Ishikawa (cell line): ENCODE measurements at regions not wholly inside any gene's neighbourhood (a gene's known extent, or its start where the extent isn't known, plus 50 kb on each side); places are given as distances from the start of the nearest gene placed in this dataset.

Source experiments
- CEBPB ChIP-seq: IDR thresholded peaks from 2 replicates; pipeline ENCODE4 v1.6.1; 2012
- CREB1 ChIP-seq: IDR thresholded peaks from 2 replicates; pipeline ENCODE4 v1.6.1; 2012; ENCODE audit warnings: low read depth
- EGR1 ChIP-seq: IDR thresholded peaks from 2 replicates; pipeline ENCODE4 v1.6.1; 2012
- EP300 ChIP-seq: IDR thresholded peaks from 2 replicates; pipeline ENCODE4 v1.6.1; 2012; ENCODE audit warnings: borderline replicate concordance
- FOXM1 ChIP-seq: IDR thresholded peaks from 2 replicates; pipeline ENCODE4 v1.6.1; 2012; ENCODE audit warnings: low read depth, borderline replicate concordance
- NFIC ChIP-seq: IDR thresholded peaks from 2 replicates; pipeline ENCODE4 v1.6.1; 2012
- RAD21 ChIP-seq: IDR thresholded peaks from 2 replicates; pipeline ENCODE4 v1.6.1; 2012; ENCODE audit warnings: low read depth
- TAF1 ChIP-seq: IDR thresholded peaks from 2 replicates; pipeline ENCODE4 v1.6.1; 2012; ENCODE audit warnings: low read depth, mild to moderate bottlenecking
- TCF12 ChIP-seq: IDR thresholded peaks from 2 replicates; pipeline ENCODE4 v1.6.1; 2012; ENCODE audit warnings: low read depth
- TEAD4 ChIP-seq: IDR thresholded peaks from 2 replicates; pipeline ENCODE4 v1.6.1; 2012
- YY1 ChIP-seq: IDR thresholded peaks from 2 replicates; pipeline ENCODE4 v1.6.1; 2012; ENCODE audit warnings: low read depth
- ZBTB7A ChIP-seq: IDR thresholded peaks from 2 replicates; pipeline ENCODE4 v1.6.1; 2012; ENCODE audit warnings: low read depth
- TF ChIP-seq, protein P1 (sequence below): IDR thresholded peaks from 2 replicates; pipeline ENCODE4 v1.6.1; 2012
- TF ChIP-seq, protein P2 (sequence below): IDR thresholded peaks from 2 replicates; pipeline ENCODE4 v1.6.1; 2012; ENCODE audit warnings: low read depth, mild to moderate bottlenecking
- TF ChIP-seq, protein P3 (sequence below): IDR thresholded peaks from 2 replicates; pipeline ENCODE4 v1.6.1; 2012

DNA sequence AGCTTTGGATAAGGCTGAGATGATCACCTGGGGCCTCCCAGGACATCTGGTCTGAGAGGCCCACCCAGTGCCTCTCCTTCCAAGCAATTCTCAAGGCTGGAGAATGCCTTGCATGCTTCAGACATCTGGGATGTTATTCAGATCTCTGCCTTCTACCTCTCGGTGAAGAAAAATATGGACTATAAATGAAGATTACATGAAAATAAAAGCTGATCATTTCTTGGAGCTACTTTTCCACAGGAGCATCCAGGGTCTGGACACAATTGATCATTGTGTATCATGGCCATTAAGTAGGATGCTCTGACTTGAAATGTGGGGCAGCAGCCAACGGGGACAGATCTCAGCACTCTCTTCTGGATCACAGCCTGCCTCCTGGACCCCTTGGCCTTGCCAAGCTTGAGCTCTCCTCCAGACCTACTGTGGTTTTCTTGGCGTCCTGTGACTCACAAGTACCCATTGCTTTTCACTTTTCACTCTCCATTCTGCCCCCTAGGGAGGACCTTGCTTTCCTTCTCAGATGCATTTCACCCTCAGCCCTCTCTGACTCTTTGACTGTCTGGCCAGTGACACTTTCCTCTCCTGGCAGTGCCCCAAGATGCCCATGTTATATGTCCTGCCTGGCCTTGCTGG, 203.1 kb downstream of the INSIG2 start:
- TF ChIP-seq, protein P1, sequence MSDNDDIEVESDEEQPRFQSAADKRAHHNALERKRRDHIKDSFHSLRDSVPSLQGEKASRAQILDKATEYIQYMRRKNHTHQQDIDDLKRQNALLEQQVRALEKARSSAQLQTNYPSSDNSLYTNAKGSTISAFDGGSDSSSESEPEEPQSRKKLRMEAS: no peak
- TF ChIP-seq TEAD4 (no peak), CREB1 (no peak), NFIC (no peak), ZBTB7A (no peak), CEBPB (no peak), YY1 (no peak), EP300 (no peak), TCF12 (no peak), TAF1 (no peak), RAD21 (no peak), EGR1 (no peak), FOXM1 (no peak)
- TF ChIP-seq, protein P2, sequence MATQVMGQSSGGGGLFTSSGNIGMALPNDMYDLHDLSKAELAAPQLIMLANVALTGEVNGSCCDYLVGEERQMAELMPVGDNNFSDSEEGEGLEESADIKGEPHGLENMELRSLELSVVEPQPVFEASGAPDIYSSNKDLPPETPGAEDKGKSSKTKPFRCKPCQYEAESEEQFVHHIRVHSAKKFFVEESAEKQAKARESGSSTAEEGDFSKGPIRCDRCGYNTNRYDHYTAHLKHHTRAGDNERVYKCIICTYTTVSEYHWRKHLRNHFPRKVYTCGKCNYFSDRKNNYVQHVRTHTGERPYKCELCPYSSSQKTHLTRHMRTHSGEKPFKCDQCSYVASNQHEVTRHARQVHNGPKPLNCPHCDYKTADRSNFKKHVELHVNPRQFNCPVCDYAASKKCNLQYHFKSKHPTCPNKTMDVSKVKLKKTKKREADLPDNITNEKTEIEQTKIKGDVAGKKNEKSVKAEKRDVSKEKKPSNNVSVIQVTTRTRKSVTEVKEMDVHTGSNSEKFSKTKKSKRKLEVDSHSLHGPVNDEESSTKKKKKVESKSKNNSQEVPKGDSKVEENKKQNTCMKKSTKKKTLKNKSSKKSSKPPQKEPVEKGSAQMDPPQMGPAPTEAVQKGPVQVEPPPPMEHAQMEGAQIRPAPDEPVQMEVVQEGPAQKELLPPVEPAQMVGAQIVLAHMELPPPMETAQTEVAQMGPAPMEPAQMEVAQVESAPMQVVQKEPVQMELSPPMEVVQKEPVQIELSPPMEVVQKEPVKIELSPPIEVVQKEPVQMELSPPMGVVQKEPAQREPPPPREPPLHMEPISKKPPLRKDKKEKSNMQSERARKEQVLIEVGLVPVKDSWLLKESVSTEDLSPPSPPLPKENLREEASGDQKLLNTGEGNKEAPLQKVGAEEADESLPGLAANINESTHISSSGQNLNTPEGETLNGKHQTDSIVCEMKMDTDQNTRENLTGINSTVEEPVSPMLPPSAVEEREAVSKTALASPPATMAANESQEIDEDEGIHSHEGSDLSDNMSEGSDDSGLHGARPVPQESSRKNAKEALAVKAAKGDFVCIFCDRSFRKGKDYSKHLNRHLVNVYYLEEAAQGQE: no peak
- TF ChIP-seq, protein P3, sequence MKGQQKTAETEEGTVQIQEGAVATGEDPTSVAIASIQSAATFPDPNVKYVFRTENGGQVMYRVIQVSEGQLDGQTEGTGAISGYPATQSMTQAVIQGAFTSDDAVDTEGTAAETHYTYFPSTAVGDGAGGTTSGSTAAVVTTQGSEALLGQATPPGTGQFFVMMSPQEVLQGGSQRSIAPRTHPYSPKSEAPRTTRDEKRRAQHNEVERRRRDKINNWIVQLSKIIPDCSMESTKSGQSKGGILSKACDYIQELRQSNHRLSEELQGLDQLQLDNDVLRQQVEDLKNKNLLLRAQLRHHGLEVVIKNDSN: no peak

DNA sequence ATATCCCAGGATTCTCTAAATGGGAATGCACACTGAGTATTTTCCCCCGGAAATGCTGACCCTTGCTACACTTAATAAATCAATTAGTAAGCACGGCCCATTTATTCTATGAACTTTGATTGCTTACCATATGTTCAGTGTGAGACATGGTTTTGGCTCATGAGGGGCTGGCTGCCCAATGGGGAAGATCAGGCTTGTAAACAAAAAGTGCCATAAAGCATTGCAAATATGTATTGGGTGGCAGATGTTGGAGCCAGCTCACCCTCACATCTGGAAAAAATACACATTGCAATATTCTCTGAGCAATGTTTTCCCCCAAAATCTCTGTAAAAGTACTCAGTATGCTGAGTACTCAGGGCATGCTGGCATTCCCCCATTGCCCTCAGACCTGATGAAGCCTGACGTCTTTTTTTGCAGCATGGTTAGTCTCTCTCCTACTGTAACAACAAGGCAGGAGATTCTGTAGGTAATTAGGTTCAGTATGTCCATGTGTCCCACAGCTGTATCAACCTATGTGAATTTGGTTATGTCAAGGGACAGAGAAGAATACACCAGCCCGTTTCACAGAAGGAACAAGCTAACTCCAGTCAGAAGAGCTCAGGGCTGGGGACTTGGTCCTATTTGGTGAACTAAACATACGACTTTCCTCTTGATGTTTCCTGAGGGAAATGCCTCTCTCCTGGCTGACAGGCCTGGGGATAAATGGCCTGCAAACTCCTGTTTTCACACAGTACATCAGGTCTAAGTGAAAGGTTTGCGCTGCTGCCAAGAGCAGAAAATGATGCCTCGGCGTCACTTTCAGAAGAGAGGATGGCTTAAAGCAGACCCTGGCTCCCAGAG, 202.4 kb downstream of the INSIG2 start:
- TF ChIP-seq, protein P2: no peak
- no peak for TF ChIP-seq FOXM1
- TF ChIP-seq, protein P3: no peak
- no peak for TF ChIP-seq RAD21
- no peak for TF ChIP-seq YY1
- TF ChIP-seq NFIC: no peak
- no peak for TF ChIP-seq TCF12
- no peak for TF ChIP-seq EGR1

DNA sequence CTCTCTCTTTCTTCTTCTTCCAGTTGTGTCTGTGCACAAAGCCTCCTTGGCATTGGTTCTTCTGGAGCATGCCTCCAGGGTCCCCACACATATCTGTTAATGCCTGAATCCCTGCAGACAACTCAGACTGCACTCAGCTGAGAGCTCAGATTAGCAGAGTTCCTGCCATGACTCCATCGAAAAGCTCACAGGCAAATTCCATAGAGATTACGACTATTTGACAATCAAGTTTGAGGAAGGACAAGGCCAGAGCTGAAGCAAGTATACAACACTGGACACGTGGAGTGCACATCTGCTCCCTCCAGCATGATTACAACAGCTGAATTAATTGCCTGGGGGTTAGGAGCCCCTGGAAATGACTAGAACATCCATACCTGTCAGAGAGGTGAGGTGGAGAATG, 190.7 kb downstream of the INSIG2 start:
- TF ChIP-seq EP300 (no peak), TEAD4 (no peak), NFIC (no peak), CREB1 (no peak), YY1 (no peak), RAD21 (no peak), TAF1 (no peak)
- TF ChIP-seq, protein P2: no peak

DNA sequence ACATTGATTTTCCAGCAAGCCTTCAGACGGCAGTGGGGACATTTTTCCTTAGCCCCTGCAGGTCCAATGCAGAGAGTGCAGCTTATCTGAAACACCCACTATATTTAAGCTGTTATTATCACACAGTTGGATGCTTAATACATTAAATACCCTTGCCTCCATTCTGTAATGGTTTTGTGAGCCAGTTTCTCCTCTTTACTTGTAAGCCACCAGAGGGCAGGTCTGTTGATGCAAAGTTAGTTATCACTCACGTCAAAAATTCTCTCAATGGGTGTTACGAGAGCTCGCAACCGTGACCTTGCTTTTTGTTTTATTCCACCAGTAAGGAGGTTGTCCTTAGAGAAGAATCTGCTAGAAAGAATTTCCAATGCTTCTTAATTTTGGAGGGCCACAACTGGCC, 189.8 kb downstream of the INSIG2 start:
- TF ChIP-seq CEBPB: no peak
- TF ChIP-seq, protein P2: no peak
- no peak for TF ChIP-seq RAD21
- TF ChIP-seq ZBTB7A: no peak
- TF ChIP-seq YY1: no peak
- TF ChIP-seq EP300: no peak
- TF ChIP-seq, protein P3: no peak
- no peak for TF ChIP-seq TEAD4
- no peak for TF ChIP-seq NFIC
- TF ChIP-seq CREB1: no peak
